HG03139 (cell line): ENCODE measurements at regions not wholly inside any gene's neighbourhood (a gene's known extent, or its start where the extent isn't known, plus 50 kb on each side); places are given as distances from the start of the nearest gene placed in this dataset.

Experiments
- ATAC-seq: cut with Tn5 transposase; IDR thresholded peaks from one replicate; pipeline ENCODE4 v1.9.1; 2021; ENCODE audit not compliant: unreplicated experiment

GRCh38 chr2:576292-576691 is 100.9 kb downstream of the TMEM18 start:
- ATAC-seq = no peak

- no peak for ATAC-seq
Measured at GRCh38 chr2:575727-576236, 101.4 kb downstream of the TMEM18 start.

- ATAC-seq = no peak
Measured at GRCh38 chr2:575030-575726, 102.0 kb downstream of the TMEM18 start.

- no peak for ATAC-seq
Measured at GRCh38 chr2:573805-574392, 103.3 kb downstream of the TMEM18 start.

- ATAC-seq = no peak
Measured at GRCh38 chr2:573025-573424, 104.2 kb downstream of the TMEM18 start.

DNA sequence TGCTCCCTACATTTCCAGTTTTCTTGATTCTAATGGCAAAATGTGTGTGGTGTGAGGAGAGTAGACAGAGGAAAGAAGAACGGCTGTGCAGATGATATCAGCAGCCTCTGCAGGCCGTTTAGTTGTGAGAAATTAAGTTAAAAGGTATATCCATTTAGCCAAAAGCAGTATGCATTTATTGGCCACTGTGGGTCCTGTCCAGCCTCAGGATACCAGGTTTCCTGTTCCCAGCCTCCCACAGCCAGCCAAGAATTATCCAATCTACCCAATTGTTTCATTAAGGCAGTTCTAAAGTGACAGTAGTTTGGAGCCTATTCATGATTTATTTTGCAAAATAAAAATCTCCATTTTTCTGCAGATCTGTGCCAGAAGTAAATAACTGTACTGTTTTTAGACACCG is 107.5 kb downstream of the TMEM18 start:
- no peak for ATAC-seq

DNA sequence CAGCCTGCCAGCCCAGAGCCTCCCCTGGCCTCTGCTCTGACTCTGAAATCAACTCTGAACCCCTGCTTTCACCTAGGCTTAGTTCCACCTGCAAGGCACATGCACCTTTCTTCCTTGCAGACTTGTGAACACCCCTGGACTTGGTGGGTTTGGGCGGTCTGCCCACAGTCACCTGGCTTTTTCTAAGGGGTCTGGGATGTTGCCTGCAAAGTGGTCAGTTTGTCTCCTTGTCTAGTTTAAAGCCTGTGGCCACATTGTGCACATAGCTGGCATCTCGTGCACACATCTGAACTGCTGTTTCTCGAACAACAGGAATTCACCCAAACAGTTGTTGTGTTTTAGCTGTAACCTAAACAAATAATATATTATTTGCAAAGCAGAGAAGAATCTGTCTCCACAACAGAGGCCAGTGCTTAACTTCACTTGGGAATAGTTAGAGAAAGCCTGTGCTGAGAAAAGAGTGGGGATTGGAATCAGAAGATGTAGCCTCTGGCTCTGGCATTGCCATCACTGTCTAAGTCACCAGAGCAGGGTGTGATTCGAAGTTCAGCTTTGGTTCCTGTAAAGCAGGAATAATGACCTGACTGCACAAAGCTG is 108.5 kb downstream of the TMEM18 start:
- ATAC-seq = no peak

GRCh38 chr2:567865-568638 is 109.2 kb downstream of the TMEM18 start:
- no peak for ATAC-seq

DNA sequence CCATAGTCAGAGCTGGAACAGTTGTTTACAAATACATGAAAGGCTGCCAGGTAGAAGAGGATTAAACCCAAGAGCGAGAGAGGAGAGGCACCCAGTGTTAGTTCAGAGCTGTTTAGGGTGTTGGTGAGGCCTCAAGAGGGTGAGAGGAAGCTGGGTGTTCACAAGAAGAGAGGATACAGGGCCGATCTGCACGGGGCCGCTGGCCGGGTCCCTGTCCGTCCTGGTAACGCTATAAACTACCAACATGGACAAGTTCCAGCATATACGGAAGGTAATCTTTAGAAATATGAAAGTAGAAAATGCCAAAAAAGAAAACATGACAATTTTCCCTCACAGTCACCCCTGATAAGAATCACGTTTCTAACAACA is 109.7 kb downstream of the TMEM18 start:
- ATAC-seq = no peak

DNA sequence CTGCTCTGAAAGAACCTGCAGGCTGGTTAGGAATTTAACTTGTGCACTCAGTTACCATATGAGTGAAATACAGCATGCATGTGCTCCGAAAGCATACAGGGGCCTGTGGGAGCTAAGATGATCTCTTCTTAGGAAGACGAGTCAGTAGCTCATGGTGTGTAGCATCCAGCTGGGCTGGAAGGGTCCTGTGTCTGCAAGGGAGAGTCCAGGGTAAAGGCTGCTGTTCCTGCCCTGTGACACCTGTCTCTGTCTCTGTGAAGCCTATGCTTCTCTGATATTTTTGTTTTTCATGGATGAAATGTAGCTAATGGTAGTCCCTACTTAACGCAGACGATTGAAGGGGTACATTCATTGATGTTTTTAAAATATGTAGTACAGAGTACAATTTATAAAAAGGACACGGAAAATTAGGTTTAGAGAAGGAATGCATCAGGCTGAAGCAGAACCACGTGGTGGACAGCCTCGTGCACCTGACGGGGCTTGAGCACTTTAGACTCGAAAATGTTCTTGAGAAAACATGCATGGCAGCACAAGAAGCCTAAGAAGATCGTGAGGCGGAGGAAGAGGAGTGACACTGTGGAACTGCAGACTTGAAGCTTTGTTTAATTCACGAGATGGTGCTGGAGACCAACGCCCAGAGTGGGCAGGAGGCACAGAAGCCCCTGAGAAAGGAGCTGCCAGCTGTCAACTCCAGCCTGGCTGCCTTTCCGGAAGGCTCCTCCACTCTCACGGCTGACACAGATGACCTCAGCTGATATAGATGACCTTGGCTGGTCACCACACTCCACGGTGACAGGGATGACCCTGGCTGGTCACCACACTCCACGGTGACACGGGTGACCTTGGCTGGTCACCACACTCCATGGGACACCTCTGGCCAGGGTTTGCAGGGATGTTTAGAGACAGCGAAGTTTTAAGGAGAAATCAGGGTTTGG is 110.6 kb downstream of the TMEM18 start:
- ATAC-seq = no peak

- ATAC-seq = no peak
Measured at GRCh38 chr2:564471-565181, 112.6 kb downstream of the TMEM18 start.

DNA sequence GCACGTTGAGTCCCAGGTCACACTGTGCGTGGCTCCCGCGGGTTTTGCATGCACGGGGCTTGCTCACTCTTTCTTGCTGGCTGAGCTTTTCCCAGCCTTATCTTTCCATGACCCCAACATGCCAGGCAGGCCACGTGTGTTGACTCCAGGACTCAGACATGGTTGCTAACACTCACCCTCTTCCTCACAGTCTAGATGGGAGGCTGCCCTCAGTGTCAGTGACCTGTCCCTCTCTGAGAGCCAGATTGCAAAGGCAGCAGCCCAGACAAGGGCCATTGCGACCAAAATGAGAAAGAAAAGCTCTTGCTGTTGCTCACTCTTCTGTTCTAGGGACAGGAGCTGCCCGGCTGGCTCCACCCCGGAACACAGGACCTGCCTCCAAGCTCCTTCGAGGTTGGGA is 113.7 kb downstream of the TMEM18 start:
- no peak for ATAC-seq

- ATAC-seq = no peak
Measured at GRCh38 chr2:562391-563364, 114.5 kb downstream of the TMEM18 start.

DNA sequence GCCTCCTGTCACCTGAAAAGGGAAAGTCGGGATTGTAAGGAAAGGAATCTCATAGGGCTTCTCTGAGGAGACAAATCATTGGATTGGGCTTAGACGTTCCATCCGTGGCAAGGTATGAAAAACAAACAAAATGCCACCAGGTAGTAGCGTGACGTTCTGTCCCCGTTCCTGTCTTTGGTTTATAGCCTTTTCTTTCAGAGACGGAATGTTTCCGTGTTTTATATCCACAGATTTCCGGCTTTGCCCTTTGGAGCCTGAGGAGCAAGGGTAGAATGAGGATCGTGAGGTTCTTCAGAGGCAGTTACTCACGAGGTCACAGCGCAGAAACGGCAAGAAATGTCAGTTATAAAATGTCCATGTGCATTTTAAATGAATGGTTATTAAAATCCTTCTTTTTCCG is 118.3 kb downstream of the TMEM18 start:
- no peak for ATAC-seq

DNA sequence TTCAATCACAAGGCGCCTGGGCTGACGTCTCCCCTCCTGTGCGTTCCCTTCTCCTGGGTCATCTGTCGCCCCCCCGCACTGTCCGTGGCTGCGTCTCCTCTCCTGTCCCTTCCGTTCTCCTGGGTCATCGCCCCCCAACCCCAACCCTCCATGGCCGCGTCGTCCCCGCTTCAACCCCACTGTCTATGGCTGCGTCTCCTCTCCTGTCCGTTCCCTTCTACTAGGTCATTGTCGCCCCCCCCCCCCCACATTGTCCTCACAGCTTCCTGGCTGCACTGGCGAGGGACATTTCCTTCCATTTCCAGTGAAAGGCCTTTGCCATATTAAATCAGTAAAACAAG is 118.9 kb downstream of the TMEM18 start:
- no peak for ATAC-seq

DNA sequence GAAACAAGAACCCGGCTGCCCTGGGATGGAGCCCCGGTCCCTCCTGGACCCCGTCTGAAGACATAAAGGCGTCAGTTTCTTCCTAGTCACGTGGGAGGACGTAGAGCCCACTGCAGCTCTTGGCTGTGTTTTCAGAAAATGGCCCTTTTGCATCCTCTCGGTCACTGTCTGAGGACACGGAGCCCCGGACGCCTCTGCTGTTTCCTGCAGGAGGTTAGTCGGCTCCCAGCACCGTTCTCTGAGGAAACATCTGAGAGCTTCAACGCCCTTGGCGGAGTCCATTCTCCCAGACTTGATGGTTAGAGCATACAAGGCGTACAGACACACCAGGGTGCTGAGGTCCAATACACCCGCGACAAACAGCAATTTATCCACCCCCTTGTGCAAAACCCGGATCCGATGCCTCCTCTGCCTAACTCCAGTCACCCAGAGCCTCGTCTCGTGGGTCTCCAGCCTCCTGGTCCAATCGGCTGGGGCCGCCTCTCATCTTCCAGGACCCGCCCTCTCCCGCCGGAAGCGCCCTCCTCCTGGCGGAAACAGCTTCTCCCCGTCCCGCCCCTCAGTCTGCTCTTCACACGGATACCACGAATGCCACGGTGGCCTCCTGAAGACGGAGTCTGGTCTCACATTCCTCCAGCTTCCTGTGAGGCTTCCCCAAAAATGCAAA is 119.4 kb downstream of the TMEM18 start:
- ATAC-seq = no peak

- no peak for ATAC-seq
Measured at GRCh38 chr2:556485-556884, 120.7 kb downstream of the TMEM18 start.

GRCh38 chr2:555164-555922 is 121.9 kb downstream of the TMEM18 start:
- ATAC-seq = no peak
